Mucosa of descending colon (tissue), 3 donors: ENCODE measurements at regions not wholly inside any gene's neighbourhood (a gene's known extent, or its start where the extent isn't known, plus 50 kb on each side); places are given as distances from the start of the nearest gene placed in this dataset.
"Not testable (repeated sequence)": the region's sequence is repeated elsewhere in the genome, so short reads cannot be mapped to it uniquely, and the experiment has no call there.

ENCODE experiments used
- ATAC-seq: fragments of 200-7000 bp; cut with Tn5 transposase; one replicate; pipeline ENCODE4 v1.9.1; 2020; ENCODE audit warnings: mild to moderate bottlenecking, moderate library complexity
- DNase-seq, 3 donors: peaks; one replicate each; pipeline ENCODE4 v3.0.0-alpha.2; 2020
- H3K36me3 ChIP-seq: fragments of 200-600 bp; one replicate; pipeline ENCODE4 v1.8.0; 2021; ENCODE audit warnings: low read depth, mild to moderate bottlenecking
- H3K4me1 ChIP-seq: fragments of 200-600 bp; one replicate; pipeline ENCODE4 v1.8.0; 2021; ENCODE audit warnings: low read depth, mild to moderate bottlenecking
- H3K4me3 ChIP-seq: fragments of 200-600 bp; one replicate; pipeline ENCODE4 v1.8.0; 2021; ENCODE audit warnings: mild to moderate bottlenecking
- H3K9me3 ChIP-seq: fragments of 200-600 bp; one replicate; pipeline ENCODE4 v1.8.0; 2021; ENCODE audit warnings: mild to moderate bottlenecking
- CTCF ChIP-seq: fragments of 200-600 bp; IDR thresholded peaks from one replicate; pipeline ENCODE4 v1.8.0; 2022; ENCODE audit warnings: antibody characterized with exemption, mild to moderate bottlenecking
- intact Hi-C, 2 donors: fragments of 100-400 bp; cut with DNase I in 1 of 2; cut with micrococcal nuclease in 1 of 2; formaldehyde crosslinking; loops; one replicate each; pipeline versions ENCODE4 v1.11.0 to v1.11.1; 2022; cut with DNase I, micrococcal nuclease
- donor health status: DM: no; HTN: no; CAD: no; lungs with moderate emphysema.
- donor health status: DM: no; HTN: no; CAD: no.
- donor health status: DM: no; HTN: yes; CAD: no.

GRCh38 chr4:147247579-147247978 is 233.3 kb upstream of the EDNRA start:
- Histone ChIP-seq H3K36me3 (no peaks in the 10 kb centered on the region), H3K4me3 (no peak overlapping the region), H3K4me1 (no peaks in the 10 kb centered on the region), H3K9me3 (no peaks in the 10 kb centered on the region)
- intact Hi-C loops, result no loop called here
- ATAC-seq (peak; percentile 56), DNase-seq (no peak)
- TF ChIP-seq CTCF, result no peak

GRCh38 chr4:147250062-147250461 is 230.8 kb upstream of the EDNRA start:
- TF ChIP-seq CTCF, result no peak
- intact Hi-C loops, result no loop called here
- DNase-seq, result no peak
- Histone ChIP-seq H3K4me1 (no peaks in the 10 kb centered on the region), H3K9me3 (no peaks in the 10 kb centered on the region), H3K36me3 (no peaks in the 10 kb centered on the region), H3K4me3 (no peak overlapping the region)
- ATAC-seq, result no peak

- H3K4me3 ChIP-seq, H3K36me3 ChIP-seq, intact Hi-C loops, H3K9me3 ChIP-seq, H3K4me1 ChIP-seq, DNase-seq, ATAC-seq: not testable (repeated sequence)
Measured at GRCh38 chr4:147255268-147255667, 225.6 kb upstream of the EDNRA start.

- ATAC-seq, H3K9me3 ChIP-seq, H3K4me1 ChIP-seq, H3K4me3 ChIP-seq, intact Hi-C loops, H3K36me3 ChIP-seq, DNase-seq: not testable (repeated sequence)
Measured at GRCh38 chr4:147259271-147259670, 221.6 kb upstream of the EDNRA start.

GRCh38 chr4:147284256-147284835 is 196.6 kb upstream of the EDNRA start:
- intact Hi-C loops, result no loop called here
- ATAC-seq (no peak), DNase-seq (no peak)
- H3K4me3 ChIP-seq, result no peak overlapping the region
- no peaks in the 10 kb centered on the region for H3K4me1 ChIP-seq
- H3K36me3 ChIP-seq, result no peaks in the 10 kb centered on the region
- H3K9me3 ChIP-seq, result no peaks in the 10 kb centered on the region
- no peak for TF ChIP-seq CTCF

- Histone ChIP-seq H3K9me3 (no peaks in the 10 kb centered on the region), H3K4me1 (no peaks in the 10 kb centered on the region), H3K4me3 (no peak overlapping the region), H3K36me3 (no peaks in the 10 kb centered on the region)
- intact Hi-C loops, result no loop called here
- no peak for ATAC-seq
- no peak for TF ChIP-seq CTCF
- no peak for DNase-seq
Measured at GRCh38 chr4:147284935-147285334, 196.0 kb upstream of the EDNRA start.

GRCh38 chr4:147285751-147286150 is 195.1 kb upstream of the EDNRA start:
- Histone ChIP-seq H3K9me3 (no peaks in the 10 kb centered on the region), H3K4me1 (no peaks in the 10 kb centered on the region), H3K4me3 (no peak overlapping the region), H3K36me3 (no peaks in the 10 kb centered on the region)
- intact Hi-C loops, result no loop called here
- TF ChIP-seq CTCF, result no peak
- DNase-seq (no peak), ATAC-seq (no peak)
